ENCODE measurements at regions not wholly inside any gene's neighbourhood (a gene's known extent, or its start where the extent isn't known, plus 50 kb on each side); places are given as distances from the start of the nearest gene placed in this dataset.

GRCh38 chr10:109616359-109616980 lies 306.8 kb downstream of the XPNPEP1 start:
- TF ChIP-seq EZH2 (IDR thresholded peaks at IDR 0.05) (no peak), POLR2AphosphoS5 (IDR thresholded peaks at IDR 0.05; ENCODE audit: borderline replicate concordance, low read depth, low read length) (no peak)

All from SK-N-MC (cell line).